ENCODE measurements at regions not wholly inside any gene's neighbourhood (a gene's known extent, or its start where the extent isn't known, plus 50 kb on each side); places are given as distances from the start of the nearest gene placed in this dataset.
"Not testable (repeated sequence)": the region's sequence is repeated elsewhere in the genome, so short reads cannot be mapped to it uniquely, and the experiment has no call there.

DNA sequence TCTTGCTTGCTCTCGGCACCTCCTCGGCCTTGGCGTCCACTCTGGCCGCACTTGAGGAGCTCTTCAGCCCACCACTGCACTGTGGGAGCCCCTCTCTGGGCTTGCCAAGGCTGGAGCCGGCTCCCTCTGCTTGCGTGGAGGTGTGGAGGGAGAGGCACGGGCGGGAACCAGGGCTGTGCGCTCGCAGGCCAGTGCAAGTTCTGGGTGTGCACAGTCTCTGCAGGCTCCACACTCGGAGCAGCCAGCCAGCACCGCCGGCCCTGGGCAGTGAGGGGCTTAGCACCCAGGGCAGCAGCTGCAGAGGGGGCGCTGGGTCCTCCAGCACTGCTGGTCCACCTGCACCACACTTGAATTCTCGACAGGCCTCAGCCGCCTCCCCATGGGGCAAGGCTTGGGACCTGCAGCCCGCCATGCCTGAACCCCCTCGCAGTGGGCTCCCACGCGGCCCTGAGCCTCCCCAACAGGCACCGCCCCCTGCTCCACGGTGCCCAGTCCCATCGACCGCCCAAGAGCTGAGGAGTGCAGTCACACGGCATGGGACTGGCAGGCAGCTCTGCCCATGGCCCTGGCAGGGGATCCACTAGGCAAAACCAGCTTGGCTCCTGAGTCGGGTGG is 411.2 kb upstream of the CHAC2 start:
- DNase-seq = no peak

DNA sequence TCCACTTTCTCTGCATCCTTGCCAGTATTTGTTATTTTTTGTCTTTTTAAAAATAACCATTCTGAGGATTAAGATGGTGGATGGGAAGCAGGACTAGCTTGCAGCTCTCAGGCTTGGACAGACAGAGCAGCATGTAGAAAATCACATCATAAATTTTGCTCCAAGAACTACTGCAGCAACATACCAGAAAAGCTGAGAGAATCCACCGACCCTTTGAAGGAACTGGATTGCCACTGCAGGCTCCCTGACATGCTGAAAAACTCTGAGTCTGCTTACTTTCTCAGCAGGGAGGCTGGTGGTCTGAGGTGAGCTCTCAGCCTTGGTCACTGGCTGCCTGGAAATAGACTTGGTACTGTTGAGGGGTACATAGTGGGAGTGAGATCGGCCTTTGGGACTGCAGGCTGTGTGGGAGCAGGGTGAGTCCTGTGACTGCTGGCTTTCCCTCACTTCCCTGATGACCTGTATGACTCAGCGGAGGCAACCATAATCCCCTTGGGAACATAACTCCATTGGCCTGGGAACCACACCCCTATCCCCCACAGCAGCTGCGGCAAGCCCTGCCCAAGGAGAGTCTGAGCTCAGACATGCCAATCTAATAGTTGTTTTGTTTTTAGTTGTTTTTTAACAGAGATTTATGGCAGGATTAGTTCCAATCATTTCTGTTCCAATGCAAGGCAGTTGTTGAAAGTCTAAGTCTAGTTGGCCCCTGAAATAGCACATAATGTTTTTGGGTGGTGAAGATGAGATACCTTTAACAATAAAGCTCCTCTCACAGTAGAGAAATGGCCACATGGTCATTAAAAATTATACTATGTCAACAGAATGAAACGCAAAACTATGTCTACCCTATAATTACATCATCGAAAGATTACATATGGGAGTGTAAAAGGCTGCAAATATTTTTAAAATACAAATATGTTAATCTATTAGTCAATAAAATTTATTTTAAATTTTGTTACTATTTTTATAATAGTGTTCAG is 414.2 kb upstream of the CHAC2 start:
- peak; percentile 34 for DNase-seq

DNA sequence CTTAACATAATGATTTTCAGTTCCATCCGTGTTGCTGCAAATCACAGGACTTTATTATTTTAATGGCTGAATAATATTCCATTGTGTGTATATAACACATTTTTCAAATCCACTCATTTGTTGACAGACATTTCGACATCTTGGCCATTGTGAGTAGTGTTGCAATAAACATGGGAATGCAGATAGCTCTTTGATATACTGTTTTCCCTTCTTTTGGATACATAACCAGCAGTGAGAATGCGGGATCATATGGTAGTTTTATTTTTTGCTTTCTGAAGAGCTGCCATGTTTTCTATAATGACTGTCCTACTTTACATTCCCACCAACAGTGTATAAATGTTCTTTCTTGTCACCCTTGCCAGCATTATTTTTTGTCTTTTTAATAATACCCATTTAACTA is 420.3 kb upstream of the CHAC2 start:
- no peak for DNase-seq

DNA sequence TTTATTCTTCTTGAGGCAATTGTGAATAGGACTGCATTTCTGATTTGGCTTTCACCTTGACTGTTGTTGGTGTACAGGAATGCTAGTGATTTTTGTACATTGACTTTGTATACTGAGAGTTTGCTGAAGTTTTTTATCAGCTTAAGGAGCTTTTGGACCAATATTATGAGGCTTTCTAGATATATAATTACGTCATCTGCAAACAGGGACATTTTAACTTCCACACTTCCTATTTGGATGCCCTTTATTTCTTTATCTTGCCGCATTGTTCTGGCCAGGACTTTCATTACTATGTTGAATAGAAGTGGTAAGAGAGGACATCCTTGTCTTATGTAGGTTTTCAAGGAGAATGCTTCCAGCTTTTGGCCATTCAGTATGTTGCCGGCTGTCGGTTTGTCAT is 425.4 kb upstream of the CHAC2 start:
- no peak for DNase-seq

DNA sequence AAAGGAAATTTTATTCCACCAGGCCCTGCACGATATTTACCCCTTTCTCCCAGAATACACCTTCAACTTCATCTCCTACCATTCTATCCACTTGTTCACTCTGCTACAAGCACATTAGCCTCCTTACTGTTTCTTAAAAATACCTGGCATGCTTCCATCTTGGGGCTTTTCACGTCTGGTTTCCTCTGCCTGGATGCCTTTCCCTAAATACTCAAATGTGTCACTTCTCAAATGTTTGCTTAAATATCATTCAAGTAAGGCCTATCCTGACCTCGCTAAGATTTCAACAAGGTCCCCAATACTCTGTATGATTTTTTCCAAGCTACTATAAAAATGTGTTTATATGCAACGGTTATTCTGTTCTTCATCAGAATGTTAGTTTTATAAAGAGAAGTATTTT is 433.0 kb upstream of the CHAC2 start:
- DNase-seq = no peak

DNA sequence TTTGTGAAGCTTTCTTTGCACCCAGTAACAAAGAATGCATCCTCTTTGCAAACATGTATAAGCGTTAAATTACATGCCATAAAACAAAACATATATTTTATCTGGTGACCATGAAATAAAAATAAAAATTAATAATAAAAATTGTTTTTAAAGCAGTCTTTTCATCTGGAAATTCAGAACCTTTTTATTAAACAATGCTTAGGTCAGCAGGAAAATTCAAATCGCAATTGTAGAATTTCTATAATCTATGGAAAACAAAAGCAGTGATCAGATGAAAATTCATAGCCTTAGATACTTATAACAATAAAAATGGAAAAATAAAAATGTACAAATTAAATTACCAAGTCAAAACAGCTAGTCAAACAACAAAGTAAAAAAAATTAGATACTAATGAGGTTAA is 435.9 kb upstream of the CHAC2 start:
- no peak for DNase-seq

DNA sequence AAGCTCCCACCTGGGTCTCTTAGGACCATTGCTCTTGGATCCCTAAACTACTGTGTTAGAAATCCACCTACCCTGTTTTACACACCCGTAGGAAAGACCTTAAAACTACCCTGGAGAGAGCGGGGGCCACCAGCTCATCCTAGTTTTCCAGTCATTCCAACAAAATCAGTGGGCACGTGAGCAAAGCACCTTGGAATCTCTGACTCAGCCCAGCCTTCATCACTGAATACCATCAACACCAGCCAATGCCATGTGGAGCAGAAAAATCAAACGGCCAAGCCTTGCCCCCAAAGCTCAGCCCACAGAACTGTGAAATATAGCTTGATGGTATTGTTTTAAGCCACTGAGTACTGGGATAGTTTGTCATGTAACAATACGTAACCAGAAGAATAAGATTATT is 449.7 kb upstream of the CHAC2 start:
- no peak for DNase-seq

DNA sequence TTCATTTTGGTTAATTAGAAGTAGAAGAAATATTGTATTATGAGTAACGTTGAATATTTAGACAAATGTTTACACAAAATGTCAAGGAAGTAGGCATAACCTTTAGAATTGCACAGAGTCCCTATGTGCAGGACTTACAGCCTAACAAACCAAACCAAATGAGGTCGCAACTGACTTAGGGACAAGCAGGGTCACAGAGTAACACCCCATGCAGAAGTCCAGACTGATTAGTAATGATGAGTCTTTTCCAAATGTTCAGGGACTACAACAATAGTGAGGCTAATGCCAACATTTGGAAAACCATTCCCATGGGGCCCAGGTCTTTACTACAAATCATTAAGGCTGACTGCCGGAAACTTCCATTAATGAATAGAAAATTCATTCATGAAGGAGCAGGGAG is 452.5 kb upstream of the CHAC2 start:
- no peak for DNase-seq

DNA sequence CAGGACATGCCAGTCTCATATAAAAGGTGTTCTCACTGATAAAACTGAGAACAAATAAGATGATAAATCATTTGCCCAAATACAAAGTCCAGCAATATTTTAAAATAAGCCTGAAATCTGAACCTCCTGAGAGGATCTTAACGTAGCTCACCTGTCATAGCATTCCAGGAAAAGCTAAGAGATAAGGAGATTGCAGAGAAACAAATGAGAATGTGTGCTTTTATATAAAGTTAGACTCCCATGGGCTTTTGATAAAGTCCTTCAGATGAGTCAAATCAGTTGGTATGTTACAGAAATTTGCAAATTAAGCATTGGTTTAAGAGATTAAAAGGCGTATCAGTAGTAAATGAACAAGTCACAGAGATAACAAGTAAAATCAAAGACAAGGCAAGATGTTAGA is 452.9 kb upstream of the CHAC2 start:
- DNase-seq = no peak

DNA sequence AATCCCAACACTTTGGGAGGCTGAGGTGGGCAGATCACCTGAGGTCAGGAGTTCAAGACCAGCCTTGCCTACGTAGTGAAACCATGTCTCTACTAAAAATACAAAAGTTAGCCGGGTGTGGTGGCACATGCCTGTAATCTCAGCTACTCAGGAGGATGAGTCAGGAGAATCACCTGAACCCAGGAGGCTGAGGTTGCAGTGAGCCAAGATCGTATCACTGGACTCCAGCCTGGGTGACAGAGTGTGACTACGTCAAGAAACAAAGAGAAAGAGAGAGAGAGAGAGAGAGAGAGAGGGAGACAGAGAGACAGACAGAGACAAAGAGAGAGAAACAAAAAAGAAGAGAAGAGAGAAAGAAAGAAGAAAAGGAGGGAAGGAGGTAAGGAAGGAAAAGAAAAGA is 454.0 kb upstream of the CHAC2 start:
- not testable (repeated sequence) for DNase-seq

DNA sequence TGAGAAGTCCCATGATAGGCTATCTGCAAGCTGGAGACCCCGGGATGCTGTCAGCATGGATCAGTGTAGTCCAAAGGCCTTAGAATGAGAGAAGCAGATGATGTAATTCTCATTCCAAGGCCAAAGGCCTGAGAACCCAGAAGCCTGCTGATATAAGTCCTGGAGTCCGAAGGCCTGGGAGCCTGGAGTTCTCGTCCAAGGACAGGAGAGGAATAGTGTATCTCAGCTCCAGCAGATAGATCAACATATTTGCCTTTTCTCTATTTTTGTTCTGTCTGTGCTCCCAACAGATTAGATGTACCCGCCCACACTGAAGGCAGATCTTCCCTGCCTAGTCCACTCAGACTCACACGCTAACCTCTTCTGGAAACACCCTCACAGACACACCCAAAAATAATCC is 454.9 kb upstream of the CHAC2 start:
- no peak for DNase-seq

DNA sequence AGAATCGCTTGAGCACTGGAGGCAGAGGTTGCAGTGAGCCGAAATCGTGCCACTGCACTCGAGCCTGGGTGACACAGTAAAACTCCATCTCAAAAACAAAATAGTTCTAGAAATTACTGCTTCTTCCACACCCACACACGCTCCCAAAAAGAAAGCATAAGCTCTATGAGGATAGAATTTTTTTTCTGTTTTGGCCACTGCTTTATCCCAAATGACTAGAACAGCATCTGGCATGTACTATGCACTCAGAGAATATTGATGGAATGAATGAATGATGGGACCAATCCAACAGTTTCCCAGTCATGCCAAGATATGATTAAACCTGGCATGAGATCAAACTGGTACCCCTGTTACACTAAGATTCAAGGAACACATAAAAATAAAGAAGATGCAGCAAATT is 455.4 kb upstream of the CHAC2 start:
- DNase-seq = no peak

DNA sequence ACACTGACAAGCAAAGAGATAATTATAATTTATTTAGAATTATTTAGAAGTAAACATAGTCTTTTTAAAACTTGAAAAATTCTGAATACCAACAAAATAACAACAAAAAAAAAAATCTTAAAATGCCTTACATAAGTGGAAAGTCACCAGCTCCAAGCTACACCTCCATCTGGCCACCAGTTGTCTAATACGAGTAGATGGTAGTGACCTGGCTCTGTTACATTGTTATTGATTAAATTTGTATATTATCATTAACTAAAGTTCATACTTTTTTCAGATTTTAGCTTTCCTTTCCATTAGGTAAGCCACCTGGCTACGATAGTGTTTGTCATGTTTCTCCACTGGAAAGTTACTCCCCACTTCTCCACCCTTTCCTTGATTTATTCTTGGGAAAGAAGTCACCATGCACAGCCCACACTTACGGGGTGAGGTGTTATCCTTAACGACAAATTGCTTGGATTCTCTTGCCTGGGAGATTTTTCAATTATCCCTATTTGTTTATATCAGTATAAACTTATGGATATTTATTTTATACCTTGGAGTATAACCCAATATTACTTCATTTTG is 464.5 kb upstream of the CHAC2 start:
- DNase-seq = no peak

DNA sequence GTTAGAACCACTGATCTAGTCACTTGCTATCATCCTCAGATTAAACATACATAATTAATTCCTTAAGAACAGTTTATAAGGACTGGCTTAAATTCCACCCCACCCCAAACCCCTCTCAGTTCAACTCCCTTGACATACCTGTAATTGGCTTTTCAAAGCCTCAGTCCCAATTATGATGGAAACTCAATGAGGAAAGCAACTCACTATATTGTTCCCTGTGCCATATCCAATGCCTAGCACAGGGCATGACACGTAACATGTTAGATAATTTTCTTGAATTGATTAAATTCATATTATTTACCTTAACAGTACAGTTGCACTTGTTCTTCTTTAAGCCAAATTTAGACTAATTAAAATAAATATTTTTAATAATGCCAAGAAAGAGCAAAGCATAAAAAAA is 465.1 kb upstream of the CHAC2 start:
- DNase-seq = no peak

DNA sequence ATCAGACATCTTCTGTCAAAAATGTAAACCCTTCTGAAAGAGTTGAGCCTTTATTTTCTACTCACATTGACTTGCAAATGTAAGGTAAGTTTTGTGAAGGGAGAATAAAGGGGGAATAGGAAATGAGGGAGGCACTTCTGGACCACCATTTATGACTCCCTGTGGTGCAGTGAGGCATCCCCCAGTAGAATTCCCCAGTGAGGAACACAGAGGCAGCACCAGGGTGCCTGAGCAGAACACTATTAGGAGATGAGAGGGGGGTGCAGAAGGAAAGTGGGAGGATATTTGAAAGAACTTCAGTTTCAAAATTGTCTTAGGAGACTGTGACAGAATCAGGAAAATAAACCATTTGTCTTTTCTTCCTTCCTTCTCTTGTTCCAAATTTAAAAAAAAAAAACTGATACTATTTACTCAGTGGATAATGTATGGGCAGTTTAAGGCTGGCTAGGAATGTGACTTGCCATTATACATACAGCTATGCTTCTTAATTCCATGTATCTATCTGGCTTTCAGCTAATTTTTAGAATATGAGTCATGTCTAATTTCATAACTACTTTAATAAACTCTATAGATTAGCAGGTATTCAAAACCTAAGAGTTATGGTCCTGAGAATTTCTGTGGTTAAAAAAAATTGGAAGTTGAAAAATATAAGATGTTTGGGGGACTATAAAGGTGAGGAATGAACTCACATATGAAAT is 478.1 kb upstream of the CHAC2 start:
- peak; percentile 43 for DNase-seq

DNA sequence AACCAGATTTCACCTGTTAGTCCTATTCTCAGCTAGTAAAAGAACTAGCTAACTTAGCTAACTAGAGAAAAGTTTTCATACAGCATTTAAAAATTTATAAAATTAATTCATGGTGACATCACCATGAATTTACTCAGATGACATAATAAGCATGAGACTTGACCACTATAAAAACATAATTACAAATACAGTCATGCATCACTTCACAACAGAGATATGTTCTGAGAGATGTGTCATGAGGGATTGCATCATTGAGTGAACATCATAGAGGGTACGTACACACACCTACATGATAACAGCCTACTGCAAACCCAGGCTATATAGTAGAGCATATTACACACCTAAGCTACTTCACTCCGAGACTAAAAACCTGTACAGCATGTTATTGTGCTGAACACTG is 481.3 kb upstream of the CHAC2 start:
- DNase-seq = peak; percentile 4

DNA sequence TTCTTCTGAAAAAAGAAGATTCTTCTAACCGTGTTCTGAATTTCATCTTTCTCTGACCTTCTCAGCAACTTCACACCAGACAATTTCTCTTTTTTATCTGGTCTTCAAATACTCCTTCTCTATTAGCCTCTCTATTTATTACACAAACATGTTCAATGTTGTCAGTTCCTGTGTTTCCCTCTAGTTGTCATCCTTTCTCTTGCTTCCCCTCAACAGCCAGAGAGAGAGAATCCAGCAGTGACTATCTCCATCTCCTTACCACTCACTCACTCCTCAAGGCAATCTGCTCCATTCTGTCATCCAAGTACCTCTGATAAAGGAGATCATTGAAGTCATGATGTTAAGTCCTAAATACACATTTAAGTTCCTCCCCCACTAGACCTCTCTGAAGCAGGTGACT is 491.9 kb upstream of the CHAC2 start:
- no peak for DNase-seq

DNA sequence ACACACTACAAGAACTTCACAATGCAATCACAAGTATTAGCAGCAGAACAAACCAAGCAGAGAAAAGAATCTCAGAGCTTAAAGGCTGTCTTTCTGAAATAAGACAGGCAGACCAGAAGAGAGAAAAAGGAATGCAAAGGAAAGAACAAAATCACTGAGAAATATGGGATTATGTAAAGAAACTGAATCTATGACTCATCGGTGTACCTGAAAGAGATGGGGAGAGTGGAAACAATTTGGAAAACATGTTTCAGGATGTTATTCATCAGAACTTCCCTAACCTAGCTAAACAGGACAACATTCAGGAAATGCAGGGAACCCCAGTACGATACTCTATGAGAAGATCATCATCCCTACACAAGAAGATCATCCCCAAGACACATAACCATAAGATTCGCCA is 499.0 kb upstream of the CHAC2 start:
- DNase-seq = no peak

DNA sequence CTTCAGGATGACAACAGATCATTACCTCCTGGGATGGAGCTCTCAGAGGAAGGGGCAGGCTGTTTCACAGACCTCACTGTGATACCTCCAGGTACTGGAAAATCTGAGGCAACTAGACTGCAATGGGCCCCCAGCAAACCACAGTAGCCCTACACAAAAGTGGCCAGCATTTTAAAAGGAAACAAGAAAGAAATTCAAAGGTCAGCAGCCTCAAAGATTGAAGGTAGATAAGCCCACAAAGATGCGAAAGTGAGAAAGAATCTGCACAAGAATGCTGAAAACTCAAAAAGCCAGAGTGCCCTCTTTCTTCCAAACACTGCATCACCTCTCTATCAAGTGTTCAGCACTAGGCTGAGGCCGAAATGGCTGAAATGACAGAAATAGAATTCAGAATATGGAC is 499.5 kb upstream of the CHAC2 start:
- no peak for DNase-seq

DNA sequence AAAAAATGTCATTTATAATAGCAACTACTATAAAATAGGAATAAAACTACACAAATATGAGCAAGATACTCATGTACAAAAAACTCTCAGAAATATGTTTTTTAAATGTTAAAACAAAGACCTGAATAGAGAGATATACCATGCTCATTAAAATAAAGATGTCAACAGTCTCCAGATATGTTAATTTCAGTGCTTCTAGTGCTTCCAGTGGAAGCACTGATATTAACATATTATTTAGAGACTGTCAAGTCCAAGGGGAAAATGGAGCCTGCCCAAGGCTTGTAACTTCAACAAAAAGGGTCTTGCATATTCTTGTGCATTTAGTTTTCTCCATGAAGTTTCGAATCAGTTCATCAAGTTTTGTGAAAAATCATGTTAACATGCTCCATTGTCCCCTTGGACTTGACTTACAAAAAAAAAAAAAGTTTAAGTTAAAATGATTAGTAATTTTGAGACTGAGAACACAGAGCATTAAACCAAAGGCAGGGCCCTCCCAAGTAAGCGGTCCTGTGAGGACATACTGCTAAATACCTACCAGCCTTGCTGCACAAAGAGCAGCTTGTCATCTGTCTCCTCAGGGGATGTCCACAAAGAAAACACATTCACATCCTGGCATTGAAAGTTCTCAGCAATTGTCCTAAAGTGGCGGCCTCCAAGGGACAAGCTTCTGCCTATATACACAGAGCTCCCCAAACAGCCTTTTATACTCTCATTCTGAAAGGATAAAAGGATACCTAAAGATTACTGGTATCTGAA is 501.9 kb upstream of the CHAC2 start:
- no peak for DNase-seq

DNA sequence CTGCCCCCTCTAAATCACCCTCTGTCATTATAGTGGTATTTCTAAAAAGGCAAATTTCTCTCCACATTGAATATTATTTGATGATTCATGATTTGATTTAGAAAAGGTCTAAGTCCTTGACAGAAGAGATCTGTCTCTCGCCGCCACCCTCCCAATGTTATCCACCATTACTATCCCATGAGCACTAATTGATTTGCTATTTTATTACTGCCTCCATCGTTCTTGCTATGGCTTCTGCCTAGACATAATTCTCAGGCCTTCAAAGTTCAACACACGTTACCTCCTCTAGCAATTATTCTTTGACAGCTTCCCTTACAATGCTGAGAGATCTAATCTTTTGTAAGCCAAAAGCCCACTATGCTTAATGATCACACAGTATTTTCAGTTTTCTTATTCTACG is 507.0 kb upstream of the CHAC2 start:
- no peak for DNase-seq

DNA sequence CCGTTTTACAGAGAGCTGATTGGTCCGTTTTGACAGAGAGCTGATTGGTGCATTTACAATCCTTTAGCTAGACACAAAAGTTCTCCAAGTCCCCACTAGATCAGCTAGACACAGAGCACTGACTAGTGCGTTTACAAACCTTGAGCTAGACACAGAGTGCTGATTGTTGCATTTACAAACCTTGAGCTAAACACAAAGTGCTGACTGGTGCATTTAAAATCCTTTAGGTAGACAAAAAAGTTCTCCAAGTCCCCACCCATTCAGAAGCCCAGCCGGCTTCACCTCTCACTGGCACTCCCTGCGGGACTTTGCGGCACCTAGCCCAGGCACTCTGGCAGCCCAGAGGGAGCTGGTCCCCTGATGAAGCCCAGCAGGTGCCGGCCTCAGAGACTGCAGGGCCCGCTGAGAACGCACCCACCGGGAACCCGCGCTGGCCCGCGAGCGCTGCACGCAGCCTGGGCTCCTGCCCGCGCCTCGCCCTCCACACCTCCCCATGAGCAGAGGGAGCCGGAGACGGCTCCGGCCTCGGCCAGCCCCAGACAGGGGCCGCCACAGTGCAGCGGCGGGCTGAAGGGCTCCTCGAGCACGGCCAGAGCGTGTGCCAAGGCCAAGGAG is 508.1 kb upstream of the CHAC2 start:
- DNase-seq = no peak
